AG04450 (cell line): ENCODE measurements at regions not wholly inside any gene's neighbourhood (a gene's known extent, or its start where the extent isn't known, plus 50 kb on each side); places are given as distances from the start of the nearest gene placed in this dataset.

Source experiments
- CTCF ChIA-PET: fragments of 300-600, 350-600 bp; formaldehyde crosslinking; extraction: SDS; loops from one replicate; lab custom pipeline; 2022; ENCODE audit warnings: antibody characterized with exemption, inconsistent platforms; lab: Charles Lee
- POLR2A ChIA-PET: fragments of 350-600 bp; formaldehyde crosslinking; extraction: SDS; loops from one replicate; lab custom pipeline; 2021; ENCODE audit warnings: antibody characterized with exemption, inconsistent platforms; lab: Yijun Ruan, JAX
- DNase-seq: peaks from one replicate; pipeline ENCODE4 v3.0.0-alpha.2; 2011; ENCODE audit warnings: low read depth, low spot score
- H3K27ac ChIP-seq: one replicate; pipeline ENCODE4 v1.5.1; 2012; ENCODE audit warnings: low read depth, low read length, control low read depth
- H3K27me3 ChIP-seq: one replicate; pipeline ENCODE4 v1.6.0; 2012; ENCODE audit warnings: low read length; ENCODE audit not compliant: control insufficient read depth, insufficient read depth
- H3K4me3 ChIP-seq: 2 replicates; pipeline ENCODE4 v1.5.1; 2011; ENCODE audit warnings: mild to moderate bottlenecking, low read depth, low read length, control low read depth
- H3K9me3 ChIP-seq: 2 replicates; pipeline ENCODE4 v1.5.1; 2012; ENCODE audit warnings: low read length; ENCODE audit not compliant: control insufficient read depth, insufficient read depth
- TF ChIP-seq, protein P1 (sequence below): IDR thresholded peaks from 2 replicates; pipeline ENCODE4 v1.5.1; 2011; ENCODE audit warnings: low read depth, low read length, control low read depth, inconsistent platforms

DNA sequence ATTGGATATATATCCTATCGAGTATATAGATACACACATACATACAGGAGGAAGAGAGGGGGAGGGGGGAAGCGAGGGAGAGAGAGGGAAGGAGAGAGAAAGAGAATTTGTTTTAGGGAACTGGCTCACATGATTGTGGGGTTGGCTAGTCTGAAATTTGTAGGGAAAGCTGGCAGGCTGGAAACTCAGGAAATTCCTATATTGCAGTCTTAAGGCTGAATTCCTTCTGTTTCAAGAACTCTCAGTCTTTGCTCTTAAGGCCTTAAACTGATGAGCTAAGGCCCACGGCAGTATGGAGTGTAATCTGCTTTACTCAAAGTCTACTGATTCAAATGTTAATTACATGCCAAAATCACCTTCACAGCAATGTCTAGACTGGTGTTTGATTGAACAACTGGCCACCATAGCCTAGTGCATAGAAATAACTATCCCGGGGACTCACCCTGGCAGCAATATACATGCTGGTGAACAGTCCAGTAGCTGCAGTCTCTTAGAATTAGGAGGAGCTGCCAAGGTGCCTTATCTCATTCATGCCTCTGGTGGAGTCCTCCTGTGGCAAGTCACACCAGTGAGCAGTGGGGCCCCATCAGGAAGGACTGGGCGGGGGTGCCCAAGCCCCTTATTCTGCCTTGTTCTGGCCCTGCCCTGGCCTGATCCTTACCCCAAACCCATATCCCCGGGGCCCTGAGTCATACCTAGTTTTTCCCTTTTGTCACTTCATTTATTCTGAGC is 59.7 kb upstream of the AMPD3 start:
- POLR2A ChIA-PET: interaction anchor here (2.4 kb wide), 1 partner anchor 70 kb away, joined by 9 read pairs; no protein-coding TSS in a partner anchor
- CTCF ChIA-PET: interaction anchor here (1.2 to 2.8 kb wide), 4 partner anchors 9 to 29 kb away, joined by 3 to 15 read pairs (median 6); no protein-coding TSS in a partner anchor
- no peaks in the 10 kb centered on the region for H3K27me3 ChIP-seq
- DNase-seq: no peak
- H3K4me3 ChIP-seq: no peak overlapping the region
- TF ChIP-seq, protein P1, sequence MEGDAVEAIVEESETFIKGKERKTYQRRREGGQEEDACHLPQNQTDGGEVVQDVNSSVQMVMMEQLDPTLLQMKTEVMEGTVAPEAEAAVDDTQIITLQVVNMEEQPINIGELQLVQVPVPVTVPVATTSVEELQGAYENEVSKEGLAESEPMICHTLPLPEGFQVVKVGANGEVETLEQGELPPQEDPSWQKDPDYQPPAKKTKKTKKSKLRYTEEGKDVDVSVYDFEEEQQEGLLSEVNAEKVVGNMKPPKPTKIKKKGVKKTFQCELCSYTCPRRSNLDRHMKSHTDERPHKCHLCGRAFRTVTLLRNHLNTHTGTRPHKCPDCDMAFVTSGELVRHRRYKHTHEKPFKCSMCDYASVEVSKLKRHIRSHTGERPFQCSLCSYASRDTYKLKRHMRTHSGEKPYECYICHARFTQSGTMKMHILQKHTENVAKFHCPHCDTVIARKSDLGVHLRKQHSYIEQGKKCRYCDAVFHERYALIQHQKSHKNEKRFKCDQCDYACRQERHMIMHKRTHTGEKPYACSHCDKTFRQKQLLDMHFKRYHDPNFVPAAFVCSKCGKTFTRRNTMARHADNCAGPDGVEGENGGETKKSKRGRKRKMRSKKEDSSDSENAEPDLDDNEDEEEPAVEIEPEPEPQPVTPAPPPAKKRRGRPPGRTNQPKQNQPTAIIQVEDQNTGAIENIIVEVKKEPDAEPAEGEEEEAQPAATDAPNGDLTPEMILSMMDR: no peak
- peak overlapping the region; percentile 68 for H3K27ac ChIP-seq
- H3K9me3 ChIP-seq: no peaks in the 10 kb centered on the region

DNA sequence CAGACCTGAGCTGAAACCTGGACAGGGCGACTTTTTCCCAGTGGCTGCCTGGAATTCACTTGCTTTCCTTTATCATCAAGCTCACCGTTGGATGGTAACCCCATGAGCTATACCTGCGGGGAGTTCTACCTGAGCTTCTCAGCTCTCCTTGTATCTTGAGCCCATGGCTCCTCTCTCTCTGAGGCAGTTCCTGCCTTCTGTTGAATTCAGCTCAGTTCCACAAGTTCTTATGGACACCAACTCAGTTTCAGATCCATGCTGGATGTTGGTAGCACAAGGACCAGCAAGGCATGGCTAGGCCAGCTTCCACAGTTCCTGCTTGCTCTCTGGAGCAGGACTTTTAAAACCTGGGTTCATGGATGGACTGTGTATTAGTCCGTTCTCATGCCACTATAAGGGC is 58.3 kb upstream of the AMPD3 start:
- Histone ChIP-seq H3K4me3 (no peak overlapping the region), H3K27me3 (no peaks in the 10 kb centered on the region), H3K27ac (no peak overlapping the region), H3K9me3 (no peaks in the 10 kb centered on the region)
- POLR2A ChIA-PET: no interaction called here
- TF ChIP-seq, protein P1: no peak
- CTCF ChIA-PET: interaction anchor here (1.4 to 2.8 kb wide), 2 partner anchors 9 to 31 kb away, joined by 3 to 15 read pairs; no protein-coding TSS in a partner anchor
- no peak for DNase-seq

DNA sequence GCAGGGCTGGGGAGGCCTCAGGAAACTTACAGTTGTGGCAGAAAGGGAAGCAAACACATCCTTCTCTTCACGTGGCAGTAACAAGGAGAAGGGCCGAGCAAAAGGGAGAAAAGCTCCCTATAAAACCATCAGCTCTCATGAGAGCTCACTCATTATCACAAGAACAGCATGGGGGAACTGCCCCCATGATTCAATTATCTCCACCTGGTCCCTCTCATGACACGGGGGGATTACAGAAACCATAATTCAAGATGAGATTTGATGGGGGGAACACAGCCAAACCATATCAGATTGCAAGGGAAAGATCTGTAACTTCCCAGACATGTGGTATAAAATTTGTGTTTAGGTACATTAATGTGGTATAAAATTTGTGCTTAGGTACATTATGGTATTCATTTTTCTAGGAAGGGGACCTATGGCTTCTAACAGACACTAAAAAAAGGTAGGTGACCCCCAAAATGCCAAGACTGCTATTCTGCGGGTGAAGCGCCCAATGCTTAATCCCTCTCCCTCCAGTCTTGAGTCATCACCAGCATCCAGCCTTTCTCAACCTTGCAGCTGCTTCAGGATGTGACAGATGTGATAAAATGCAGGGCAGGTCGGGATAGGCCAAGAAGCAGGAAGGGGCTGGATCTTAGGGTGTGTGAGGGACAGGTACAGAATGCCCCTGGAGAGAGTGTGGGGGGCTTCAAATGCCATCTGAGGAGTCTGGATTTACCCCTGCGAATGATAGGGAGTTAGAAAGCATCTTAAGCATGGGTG is 57.7 kb upstream of the AMPD3 start:
- H3K4me3 ChIP-seq: no peak overlapping the region
- H3K27ac ChIP-seq: no peak overlapping the region
- TF ChIP-seq, protein P1: no peak
- POLR2A ChIA-PET: no interaction called here
- H3K9me3 ChIP-seq: no peaks in the 10 kb centered on the region
- DNase-seq: no peak
- no peaks in the 10 kb centered on the region for H3K27me3 ChIP-seq
- CTCF ChIA-PET: interaction anchor here (1.4 to 2.8 kb wide), 2 partner anchors 9 to 31 kb away, joined by 3 to 15 read pairs; no protein-coding TSS in a partner anchor

DNA sequence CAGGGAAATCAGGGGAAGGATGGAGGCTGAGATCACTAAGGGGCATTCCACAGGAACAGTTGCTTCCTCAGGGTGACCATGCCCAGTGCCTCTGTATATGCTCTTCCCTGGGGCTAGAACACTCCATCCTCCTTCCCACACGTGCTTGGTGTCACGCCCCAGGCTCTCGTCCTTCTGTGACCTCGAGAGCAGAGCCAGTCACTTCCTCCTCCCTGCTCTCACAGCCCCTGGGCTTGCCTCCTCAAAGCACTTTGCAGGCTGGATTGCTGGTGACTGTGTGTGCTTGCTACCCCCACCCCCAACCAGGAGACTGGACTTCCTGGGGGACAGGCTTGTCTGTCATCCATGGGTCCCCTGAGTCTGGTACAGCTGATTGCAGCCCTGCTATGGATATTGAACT is 56.5 kb upstream of the AMPD3 start:
- Histone ChIP-seq H3K27ac (no peak overlapping the region), H3K9me3 (no peaks in the 10 kb centered on the region), H3K4me3 (no peak overlapping the region), H3K27me3 (no peaks in the 10 kb centered on the region)
- TF ChIP-seq, protein P1: no peak
- no peak for DNase-seq
- ChIA-PET POLR2A (no interaction called here), CTCF (no interaction called here)

DNA sequence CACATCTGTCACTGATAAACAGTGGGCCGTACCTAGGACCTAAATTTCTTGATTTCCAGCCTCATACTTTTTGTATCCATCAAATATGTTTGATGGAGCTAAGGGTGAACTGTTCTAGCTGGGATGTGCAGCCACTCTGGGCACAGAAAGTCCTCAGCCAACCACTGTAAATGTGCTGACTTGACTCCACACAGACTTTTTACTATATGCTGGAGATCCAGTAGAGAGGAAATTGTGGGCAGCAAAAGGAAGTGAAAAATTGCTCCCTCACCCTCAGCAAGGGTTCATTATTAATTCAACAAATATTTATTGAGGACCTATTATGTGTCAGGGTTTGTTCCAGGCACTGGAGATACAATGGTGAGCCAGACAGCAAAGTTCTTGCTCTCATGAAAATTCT is 54.2 kb upstream of the AMPD3 start:
- ChIA-PET CTCF (no interaction called here), POLR2A (no interaction called here)
- no peaks in the 10 kb centered on the region for H3K27me3 ChIP-seq
- TF ChIP-seq, protein P1: no peak
- no peak overlapping the region for H3K4me3 ChIP-seq
- H3K27ac ChIP-seq: no peak overlapping the region
- no peaks in the 10 kb centered on the region for H3K9me3 ChIP-seq
- DNase-seq: no peak
